Transverse colon (tissue), 3 donors: ENCODE measurements at regions not wholly inside any gene's neighbourhood (a gene's known extent, or its start where the extent isn't known, plus 50 kb on each side); places are given as distances from the start of the nearest gene placed in this dataset.

Experiments
- CTCF ChIP-seq, 5 experiments: fragments of 200-600 bp in 3 of 5; fragments of 450-650 bp in 2 of 5; sonication (generic) in 3 of 5; IDR thresholded peaks; 1 replicate in 2 of 5; 2 replicates in 3 of 5; pipeline ENCODE4 v1.5.1; 2016 to 2017; ENCODE audit warnings: antibody characterized with exemption in 5 of 5, inconsistent platforms in 3 of 5, mild to moderate bottlenecking in 2 of 5, moderate library complexity in 1 of 5
- EP300 ChIP-seq: sonication (generic); formaldehyde crosslinking; IDR thresholded peaks from one replicate; pipeline ENCODE4 v1.6.1; 2017; ENCODE audit warnings: antibody characterized with exemption, low read depth

- TF ChIP-seq EP300 = no peak
- no peak for TF ChIP-seq CTCF (IDR thresholded peaks at IDR 0.05)
These were observed 60.7 kb upstream of the ATP2B4 start for GRCh38 chr1:203565981-203566380.
